NOMO-1 treated with dmso at 0.1 percent for 144 hours (cell line): ENCODE measurements at regions not wholly inside any gene's neighbourhood (a gene's known extent, or its start where the extent isn't known, plus 50 kb on each side); places are given as distances from the start of the nearest gene placed in this dataset.
"Not testable (repeated sequence)": the region's sequence is repeated elsewhere in the genome, so short reads cannot be mapped to it uniquely, and the experiment has no call there.

ENCODE experiments used
- DNase-seq: peaks from one replicate; lab custom pipeline; 2025; ENCODE audit not compliant: unreplicated experiment; lab: John Stamatoyannopoulos, UW

DNA sequence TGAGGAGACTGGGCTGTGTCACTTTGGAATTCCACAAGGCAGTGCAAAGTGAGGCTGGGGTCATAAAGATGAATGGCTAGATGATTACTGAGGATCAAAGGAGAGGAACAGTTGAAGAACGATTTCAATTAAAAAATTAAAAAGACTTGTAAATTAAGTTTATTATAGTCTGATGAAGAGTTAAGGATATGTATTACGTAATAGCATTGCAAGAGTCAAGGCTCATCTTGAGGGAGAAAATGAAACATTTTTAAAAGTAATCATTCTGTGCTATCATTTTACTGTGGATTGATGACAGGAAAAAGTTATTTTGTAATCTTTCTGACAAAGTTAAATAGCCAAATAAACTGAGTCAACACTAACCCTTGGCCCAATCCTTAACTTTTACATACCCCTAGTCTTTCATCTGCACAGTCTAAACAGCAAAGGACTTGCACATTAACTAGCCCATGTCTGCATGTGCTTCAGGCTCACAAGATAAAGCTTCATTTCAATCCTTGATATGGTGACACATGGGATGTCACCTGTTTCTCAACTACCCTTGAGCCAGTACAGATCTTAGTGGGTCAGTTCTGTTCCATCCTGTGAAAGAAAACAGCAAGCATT is 465.5 kb upstream of the CTSO start:
- no peak for DNase-seq

DNA sequence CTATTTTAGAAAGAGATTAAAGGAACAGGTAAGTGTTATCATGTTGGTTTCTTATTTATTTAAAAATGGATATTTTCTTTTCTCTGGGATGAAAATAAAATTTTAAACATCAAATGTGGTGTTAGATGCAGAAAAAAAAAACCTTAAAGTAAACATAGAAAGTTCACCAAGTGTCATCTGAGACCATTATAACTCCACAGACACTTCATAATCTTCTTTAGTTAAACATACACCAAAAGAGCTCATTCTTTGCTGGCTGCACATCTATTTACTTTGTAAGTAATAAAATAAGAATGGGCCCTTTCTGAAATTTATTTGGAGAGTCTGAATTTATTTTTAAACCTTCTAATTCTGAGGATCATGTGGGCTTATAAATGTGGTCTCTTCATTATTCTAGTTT is 460.7 kb upstream of the CTSO start:
- no peak for DNase-seq

DNA sequence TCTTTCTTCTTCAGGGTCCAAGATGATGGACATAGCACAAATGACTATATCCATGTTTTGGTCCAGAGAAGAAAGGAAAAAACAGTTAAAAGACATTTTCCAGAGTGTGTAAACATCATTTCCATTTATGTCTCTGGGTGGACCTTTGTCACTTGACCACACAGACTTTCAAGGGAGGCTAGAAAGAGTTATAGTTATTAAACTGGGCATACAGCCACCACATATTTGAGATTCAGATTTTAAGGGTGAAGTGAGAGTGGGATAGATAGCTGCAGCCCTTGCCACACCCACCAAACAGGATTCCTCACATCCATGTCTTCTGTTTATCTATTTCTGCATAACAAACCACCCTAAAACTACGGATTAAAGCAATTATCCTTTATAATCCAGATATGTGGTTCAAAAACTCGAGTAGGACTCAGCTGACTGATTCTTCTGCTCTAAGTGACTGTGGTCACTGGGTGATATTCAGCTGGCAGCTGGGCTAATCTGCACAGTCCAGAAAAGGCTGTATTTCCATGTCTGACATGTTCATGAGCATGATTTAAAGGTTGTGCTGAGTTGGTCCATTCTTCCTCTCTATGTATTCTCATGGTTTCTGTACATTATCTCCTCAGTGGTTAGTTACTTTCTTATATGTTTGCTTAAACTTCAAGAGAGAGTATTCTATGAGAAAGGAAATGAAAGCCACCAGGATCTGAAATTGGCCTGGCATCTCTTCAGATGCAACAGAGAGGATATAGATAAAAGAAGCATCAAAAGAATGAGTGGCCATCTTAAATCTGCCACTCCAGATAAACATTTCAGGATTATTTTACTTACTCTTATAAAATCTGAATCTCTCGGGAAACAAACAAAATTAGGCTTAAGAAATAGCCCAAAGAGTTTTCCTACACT is 459.8 kb upstream of the CTSO start:
- DNase-seq, result no peak

DNA sequence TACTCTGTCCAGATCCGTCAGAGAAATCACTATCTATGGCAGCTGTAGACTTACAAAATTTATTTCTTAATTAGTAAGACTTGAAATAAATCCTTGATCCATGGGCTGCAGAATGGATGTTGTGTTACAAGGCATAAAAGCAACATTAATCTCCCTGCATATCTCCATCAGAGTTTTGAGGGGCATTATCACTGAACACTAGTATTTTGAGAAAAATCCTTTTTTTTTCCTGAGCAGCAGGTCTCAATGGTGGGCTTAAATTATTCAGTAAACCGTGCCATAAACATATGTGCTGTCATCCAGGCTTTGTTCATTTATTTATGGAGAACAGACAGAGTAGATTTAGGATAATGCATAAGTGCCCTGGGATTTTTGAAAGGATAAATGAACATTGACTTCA is 457.9 kb upstream of the CTSO start:
- DNase-seq, result no peak

DNA sequence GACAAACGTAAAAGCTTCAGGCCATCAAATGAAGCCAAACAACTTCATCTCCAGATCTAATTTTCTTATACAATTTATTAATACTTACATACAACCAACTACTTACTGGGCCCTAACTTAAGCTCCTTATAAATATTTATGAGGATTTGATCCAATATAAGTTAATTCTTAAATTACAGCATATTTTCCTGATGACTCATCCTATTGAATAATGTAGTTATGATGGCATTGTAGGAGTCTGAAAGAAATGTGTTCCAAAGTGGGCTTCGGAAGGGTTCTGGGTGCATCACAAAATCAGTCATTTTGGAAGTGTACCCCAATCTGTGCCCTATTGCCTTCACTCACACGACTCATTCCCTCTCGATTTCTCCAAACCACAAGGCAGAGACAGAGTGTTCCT is 455.1 kb upstream of the CTSO start:
- DNase-seq, result no peak

DNA sequence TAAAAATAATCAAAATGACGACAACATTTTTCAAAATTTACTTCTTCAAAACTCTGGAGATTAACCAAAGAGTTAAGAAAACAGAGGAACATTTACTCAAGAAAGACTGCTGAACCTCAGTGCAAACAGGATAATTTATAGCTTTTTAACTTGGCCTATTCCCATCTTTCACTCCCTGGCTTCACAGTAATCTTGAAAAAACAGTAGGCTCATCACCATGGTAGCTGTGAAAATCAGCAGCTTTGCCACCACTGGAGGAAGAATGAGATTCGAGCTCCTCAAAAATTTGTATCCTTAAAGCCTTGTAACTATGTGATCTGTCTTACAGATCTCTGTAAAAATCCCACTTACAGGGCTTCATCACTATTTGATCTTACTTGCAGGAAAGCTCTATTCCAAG is 447.7 kb upstream of the CTSO start:
- no peak for DNase-seq

DNA sequence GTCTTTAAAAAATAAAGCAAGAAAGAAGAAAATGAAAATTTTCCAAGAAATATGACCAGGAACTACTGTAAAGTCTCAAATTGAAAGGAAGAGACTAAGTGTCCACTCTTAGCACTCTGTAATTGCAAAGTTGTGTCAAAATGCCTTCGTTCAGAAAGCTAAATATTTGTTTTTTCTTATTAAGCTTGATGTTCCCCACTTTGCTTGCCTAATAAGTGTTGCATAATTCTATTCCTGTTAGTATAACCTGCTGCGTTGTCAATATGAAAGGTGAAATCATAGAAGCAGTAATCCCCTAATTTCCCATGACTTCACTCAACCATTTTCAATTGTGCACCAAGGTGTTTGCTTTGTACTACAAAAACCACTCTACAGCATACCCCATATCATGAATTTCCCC is 442.9 kb upstream of the CTSO start:
- no peak for DNase-seq

DNA sequence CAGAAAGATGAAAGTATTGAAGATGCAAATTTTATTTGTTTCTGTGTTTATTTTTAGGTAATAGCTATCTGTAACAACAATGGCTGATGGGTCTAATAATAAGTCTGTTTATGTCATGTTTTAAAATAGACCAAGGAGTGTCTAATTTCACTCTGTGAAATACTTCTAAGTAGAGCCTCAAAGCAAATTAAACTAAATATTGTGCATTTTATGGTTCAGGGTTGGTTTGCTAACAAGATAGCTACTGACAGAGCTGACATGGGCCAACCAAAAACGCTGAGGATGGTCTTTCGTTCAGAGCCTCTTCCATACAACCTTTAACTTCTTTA is 437.6 kb upstream of the CTSO start:
- DNase-seq, result no peak

DNA sequence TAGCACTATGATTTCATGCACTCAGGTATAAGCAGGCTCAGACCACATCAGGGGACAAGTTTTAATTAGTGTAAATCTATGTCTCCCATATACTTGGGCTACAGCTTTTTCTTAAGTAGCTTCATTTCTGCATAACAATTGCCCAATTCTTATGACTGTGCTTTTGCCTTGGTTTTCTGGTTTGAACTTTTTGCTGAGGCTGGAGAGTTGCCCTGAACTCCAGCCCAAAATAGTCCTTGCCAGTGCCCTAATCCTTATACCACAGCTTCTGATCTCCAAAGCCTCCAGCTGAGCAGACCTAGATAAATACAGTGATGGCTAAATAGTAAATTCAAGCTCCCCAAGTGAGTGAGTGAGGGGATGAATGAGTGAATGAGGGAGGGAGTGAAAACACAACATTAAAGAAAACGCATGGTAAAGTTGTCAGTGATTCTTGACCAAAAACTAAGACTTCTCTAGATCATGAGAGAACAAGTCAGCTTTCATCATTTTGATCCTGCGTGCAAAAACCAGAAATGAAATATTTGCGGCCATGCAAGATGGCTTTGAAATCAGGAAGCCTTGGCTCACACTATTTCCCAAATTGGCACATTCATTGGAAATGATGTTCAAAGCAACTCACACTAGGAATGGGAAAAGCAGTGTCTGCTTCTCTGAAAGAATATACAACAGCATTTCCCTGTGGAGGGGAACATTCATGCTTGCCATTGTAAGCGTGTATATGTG is 437.1 kb upstream of the CTSO start:
- DNase-seq, result no peak

DNA sequence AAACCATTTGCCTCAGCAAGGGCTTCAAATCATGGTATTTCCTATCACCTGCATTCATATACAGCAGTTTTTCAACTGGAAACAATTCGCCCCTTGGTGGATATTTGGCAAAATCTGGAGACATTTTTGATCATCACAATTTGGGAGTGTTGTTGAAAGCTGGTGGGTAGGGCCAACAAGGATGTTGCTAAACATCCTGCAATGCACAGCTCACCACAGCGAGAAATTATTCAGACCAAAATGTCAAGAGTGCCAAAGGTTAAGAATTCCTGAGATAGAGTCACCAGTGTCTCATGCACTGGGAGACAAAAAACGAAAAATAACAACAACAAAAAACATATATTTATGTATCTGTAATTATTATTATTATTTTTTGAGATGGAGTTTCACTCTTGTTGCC is 435.2 kb upstream of the CTSO start:
- DNase-seq, result no peak

DNA sequence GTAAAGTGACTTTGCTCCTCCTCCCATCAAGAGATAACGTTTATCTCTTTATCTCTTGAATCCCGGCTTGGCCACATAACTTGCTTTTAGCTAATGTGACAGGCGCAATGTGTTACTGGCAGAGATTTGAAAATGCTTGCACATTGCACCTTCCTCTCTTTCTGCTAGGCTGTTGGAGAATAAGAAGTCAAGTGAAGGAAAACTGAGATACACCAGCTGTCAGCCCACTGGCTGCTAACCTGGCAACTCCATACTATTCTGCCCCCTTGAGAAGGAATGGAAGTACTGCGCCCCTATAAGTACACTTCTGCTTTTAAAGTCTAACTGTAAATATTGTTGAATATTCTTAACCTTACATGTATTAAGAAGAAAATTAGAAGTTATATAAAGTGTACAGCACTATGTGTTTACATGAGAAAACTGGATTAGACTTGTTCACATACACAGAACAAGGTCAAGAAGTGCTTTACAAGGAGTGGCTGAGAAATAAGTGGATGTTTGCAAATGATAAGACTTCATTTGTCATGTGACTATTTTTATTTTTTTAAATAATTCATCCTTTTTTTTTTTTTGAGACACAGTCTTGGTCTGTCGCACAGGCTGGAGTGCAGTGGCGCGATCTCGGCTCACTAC is 424.5 kb upstream of the CTSO start:
- no peak for DNase-seq

DNA sequence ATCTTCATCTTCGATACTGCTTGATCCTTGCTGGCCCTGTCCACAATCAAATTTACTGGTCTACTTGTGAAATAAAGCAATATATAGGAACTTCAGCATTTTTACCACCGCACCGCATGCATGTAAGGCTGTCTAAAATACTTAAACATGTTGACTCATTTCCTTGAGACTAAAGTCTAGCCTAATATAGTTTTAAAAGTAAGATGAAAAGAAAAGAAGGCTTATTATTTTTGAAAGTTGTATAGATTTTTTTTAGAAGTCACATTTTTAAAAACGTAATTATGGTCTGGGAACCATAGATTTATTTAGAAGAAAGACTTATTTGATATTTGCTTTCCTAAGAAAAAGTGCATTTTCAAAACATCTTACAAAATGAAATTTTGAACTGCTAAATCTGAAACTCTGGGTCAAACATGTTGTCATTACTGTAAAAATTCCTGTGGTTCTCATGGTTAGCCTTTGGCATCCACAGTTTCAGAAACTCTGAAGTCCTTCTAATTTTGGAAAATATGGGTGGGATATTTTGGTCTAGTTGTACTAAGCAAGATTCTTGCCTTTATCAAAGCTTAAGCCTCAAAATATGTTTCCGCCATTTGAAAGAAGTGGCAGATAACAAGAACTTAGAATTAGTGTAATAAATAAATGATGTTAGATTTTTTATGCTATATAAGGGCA is 423.5 kb upstream of the CTSO start:
- DNase-seq, result no peak

DNA sequence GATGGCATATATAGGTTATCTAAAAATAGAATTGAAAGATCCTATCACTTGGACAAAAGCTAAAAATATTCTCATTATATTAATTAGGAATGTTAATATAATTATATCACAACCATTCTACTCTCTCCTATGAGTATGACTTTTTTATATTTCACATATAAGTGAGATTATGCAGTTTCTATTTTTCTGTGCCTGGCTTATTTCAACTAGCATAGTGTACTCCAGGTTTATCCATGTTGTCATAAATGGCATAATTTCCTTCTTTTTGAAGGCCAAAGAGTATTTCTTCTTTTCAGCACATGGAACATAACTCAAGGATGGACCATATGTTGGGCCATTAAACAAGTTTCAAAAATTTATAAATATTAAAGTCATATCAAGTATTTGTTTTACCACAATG is 421.2 kb upstream of the CTSO start:
- no peak for DNase-seq

DNA sequence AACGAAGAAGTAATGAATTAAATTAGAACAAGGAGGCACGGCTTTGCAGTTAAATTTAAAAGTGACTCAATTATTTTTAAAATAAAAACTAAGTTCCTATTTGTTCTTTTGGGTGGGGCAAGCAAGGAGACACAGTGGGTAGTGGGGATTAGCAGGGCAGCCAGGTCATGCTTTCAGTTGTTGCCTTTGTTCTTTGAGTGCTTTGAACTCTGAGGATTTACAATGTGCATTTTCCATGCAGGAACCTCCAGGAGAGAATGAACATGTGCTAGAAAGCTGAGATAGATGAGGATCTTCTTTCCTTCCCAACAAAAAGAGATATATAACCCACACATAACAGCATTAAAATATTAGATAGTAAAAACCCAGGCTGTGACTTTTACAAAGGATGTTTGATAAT is 420.4 kb upstream of the CTSO start:
- no peak for DNase-seq

DNA sequence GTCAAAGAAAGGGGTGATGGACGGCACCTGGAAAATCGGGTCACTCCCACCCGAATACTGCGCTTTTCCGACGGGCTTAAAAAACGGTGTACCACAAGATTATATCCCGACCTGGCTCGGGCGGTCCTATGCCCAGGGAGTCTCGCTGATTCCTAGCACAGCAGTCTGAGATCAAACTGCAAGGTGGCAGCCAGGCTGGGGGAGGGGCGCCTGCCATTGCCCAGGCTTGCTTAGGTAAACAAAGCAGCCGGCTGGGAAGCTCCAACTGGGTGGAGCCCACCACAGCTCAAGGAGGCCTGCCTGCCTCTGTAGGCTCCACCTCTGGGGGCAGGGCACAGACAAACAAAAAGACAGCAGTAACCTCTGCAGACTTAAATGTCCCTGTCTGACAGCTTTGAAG is 413.8 kb upstream of the CTSO start:
- DNase-seq, result not testable (repeated sequence)

DNA sequence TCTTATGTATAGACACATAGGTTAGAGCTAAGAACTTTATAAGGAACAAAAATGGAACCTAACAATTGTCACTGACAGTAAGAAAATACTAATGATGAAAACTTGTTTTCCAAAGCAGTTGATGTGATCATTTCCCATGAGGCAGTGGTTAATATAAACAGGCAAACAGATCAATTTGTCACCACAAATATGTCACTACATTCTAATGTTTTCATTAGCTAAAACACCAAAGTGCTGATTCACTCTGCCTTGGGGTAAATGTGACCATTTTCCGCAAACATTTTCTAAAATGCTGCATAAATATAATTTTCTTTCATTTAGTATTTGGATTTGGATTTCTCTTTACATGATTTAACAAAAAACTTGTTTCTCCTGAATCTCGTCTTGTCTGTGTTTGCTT is 408.9 kb upstream of the CTSO start:
- no peak for DNase-seq

DNA sequence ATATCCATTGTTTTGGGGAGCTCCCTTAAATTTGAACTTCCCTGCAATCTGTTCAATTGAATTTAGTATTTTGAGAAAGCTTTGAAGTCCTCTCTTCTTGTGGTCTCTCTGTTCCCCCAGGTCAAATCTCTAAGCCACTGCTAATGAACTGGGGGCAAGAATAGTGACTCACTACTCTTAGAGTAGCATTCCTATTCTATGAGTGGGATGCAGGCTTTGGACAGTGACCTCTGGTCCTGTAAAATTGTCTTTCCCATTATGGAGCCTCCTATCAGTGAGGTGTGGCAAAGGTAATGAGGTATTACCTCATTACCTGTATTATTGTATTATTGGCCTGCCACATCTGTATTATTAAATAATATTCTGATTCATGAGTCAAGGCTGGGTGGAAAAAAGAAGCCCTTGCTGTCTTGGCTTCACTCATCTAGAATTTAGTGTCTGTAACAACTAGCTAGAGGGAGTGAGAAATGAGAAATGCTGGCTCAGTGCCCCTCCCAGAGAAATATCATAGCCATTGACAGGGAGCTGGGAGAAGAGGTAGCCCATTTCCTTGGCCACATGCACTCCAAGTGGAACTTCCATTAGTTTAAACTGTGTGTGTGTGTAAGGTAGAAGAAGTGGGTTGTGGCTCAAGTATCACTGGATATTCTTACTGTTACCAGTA is 393.9 kb upstream of the CTSO start:
- DNase-seq, result no peak

DNA sequence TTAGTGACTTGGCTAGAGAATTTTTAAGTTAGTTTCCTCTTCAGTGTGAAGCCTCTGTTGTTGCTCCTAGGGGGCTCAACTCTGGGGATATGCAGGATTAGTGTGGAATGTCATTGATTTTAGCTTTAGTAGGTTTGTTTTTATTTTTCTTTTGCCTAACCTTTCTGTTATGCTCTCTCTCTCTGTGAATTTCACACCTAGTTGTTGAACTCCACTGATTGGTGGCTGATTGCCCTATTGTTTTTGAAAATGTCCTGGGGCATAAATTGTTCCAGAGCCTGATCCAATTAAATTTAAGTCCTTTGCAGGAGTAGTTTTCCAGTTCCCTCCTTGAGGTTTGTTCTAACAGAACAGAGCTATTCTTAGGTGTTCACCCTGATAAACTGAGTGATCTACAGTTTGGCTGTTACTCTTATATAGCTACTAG is 393.3 kb upstream of the CTSO start:
- no peak for DNase-seq

DNA sequence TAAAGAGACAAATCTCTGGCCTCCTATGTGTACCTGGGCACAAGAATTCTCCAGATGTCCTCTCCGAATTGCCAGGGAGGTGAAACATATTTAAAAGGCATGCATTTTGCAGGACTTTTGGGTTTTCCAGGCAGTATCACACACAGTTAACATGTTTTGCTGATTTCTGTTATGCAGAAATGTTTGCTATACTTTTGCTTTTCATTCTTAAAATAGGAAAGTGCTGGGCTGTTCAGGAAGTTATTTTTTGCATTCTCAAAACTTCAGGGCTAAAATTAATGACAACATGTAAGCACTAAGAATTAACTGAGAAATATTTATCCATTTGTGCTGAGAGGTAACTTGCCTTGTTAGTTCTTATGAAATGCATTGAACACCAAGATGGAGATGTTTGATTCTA is 390.7 kb upstream of the CTSO start:
- DNase-seq, result no peak

DNA sequence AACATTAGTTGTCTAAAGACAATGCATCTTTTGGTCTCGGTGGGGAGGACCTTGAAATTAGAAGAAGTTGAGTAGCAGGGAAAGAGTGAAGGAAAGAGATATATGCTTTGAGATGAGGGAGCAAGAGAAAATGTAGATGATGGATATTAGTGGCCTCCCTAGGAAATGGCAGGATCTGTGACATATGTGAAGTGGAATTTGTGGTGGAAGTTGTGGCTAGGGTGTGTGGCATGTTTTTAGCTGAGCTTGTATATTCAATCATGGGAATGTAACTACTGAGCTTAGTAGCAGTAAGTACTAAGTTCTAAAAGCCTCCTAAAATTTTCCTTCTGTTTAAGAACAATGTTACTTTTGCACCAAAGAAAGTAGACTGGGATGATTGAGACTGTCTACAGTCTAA is 382.8 kb upstream of the CTSO start:
- DNase-seq, result no peak

DNA sequence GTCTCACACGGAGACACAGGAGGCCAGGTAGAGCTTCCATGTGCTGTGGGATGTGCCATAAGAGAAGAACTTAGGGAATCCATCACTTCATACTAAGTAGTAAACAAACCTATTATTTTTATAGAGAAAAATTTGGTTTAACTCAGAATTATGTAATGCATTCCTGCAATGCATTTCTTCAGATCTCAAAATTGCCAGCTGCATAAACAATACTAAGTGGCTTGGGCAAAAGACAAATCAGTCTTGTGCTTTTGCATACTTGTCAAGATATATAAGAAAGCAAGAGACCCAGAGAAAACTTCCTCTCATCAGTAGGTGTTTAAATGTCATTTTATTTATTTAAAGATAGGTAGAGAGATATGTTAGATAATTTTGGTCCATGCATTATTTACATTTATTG is 382.1 kb upstream of the CTSO start:
- DNase-seq, result no peak
